Kidney (tissue), 13 donors: ENCODE measurements at regions not wholly inside any gene's neighbourhood (a gene's known extent, or its start where the extent isn't known, plus 50 kb on each side); places are given as distances from the start of the nearest gene placed in this dataset.

Experiments
- DNase-seq, 5 donors: peaks; one replicate each; pipeline ENCODE4 v3.0.0-alpha.2; 2013 to 2020
- FAIRE-seq: peaks from 2 replicates; lab custom pipeline; 2012; peaks lifted over from hg19 to GRCh38; lab: Jason Lieb, UNC
- H3K27ac ChIP-seq, 2 donors: one replicate each; pipeline ENCODE4 v1.7.0; 2013; ENCODE audit warnings: low read depth in 2 of 2, low read length in 2 of 2, inconsistent platforms in 1 of 2
- H3K27me3 ChIP-seq: one replicate; pipeline ENCODE4 v1.7.1; 2013; ENCODE audit warnings: low read length, inconsistent platforms; ENCODE audit not compliant: control insufficient read depth, insufficient read depth
- H3K36me3 ChIP-seq, 3 donors: one replicate each; pipeline versions ENCODE4 v1.7.0 to v1.7.1; 2013; ENCODE audit warnings: low read length in 3 of 3, control low read depth in 1 of 3, inconsistent platforms in 1 of 3; ENCODE audit not compliant: insufficient read depth in 3 of 3, control insufficient read depth in 2 of 3
- H3K4me1 ChIP-seq, 3 donors: one replicate each; pipeline versions ENCODE4 v1.7.0 to v1.7.1; 2013; ENCODE audit warnings: low read length in 3 of 3, inconsistent platforms in 1 of 3, low read depth in 1 of 3; ENCODE audit not compliant: control insufficient read depth in 2 of 3, insufficient read depth in 2 of 3
- H3K4me3 ChIP-seq, 3 donors: one replicate each; pipeline versions ENCODE4 v1.7.0 to v1.8.1; 2013; ENCODE audit warnings: low read length in 3 of 3, control low read depth in 1 of 3, inconsistent platforms in 1 of 3
- H3K9ac ChIP-seq, 3 donors: one replicate each; pipeline versions ENCODE4 v1.7.0 to v1.7.1; 2013; ENCODE audit warnings: low read length in 3 of 3, control low read depth in 1 of 3, inconsistent platforms in 1 of 3
- H3K9me3 ChIP-seq, 3 donors: one replicate each; pipeline versions ENCODE4 v1.7.0 to v1.7.1; 2013; ENCODE audit warnings: low read length in 3 of 3, control low read depth in 1 of 3, inconsistent platforms in 1 of 3; ENCODE audit not compliant: control insufficient read depth in 2 of 3, insufficient read depth in 1 of 3
- intact Hi-C: fragments of 100-400 bp; cut with DNase I; formaldehyde crosslinking; loops from one replicate; pipeline ENCODE4 v1.11.1; 2022
- TF ChIP-seq, protein P1 (sequence below): IDR thresholded peaks from 3 replicates; pipeline ENCODE4 v1.5.1; 2012; ENCODE audit warnings: mild to moderate bottlenecking, moderate library complexity, borderline replicate concordance; ENCODE audit not compliant: insufficient read depth; ENCODE audit errors: extremely low read depth
- donor health status: control.
- donor health status: control.
- donor health status: control.
- donor health status: control.
- donor health status: control.
- donor health status: DM: yes; HTN: yes; CAD: no.
- donor health status: Normal renal cell carcinoma (clear cell type).

DNA sequence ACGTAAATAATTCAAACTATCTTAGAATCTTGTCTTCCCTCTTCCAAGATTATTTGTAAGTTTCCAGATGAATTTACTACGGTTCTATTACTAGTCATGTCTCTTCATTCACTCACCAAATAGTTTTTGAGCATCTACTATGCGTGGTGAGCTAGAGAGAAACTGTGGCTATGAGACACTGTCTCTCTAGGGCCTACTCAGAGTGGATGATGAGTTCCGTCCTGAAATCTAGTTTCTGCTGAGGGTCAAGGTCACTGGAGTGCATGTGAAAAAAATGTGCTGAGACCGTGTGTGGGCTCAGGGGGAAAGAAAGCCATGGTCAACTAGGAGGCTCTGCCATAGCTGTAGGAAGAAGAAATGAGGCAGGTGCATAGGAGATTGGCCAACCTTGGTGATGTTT is 320.2 kb upstream of the GATB start:
- H3K27ac ChIP-seq, result no peak overlapping the region
- intact Hi-C loops, result no loop called here
- H3K4me1 ChIP-seq, result peaks cover 0 to 2% (median 0%) of the 10 kb centered on the region in 3 donors
- no peaks in the 10 kb centered on the region for H3K9me3 ChIP-seq
- TF ChIP-seq, protein P1, sequence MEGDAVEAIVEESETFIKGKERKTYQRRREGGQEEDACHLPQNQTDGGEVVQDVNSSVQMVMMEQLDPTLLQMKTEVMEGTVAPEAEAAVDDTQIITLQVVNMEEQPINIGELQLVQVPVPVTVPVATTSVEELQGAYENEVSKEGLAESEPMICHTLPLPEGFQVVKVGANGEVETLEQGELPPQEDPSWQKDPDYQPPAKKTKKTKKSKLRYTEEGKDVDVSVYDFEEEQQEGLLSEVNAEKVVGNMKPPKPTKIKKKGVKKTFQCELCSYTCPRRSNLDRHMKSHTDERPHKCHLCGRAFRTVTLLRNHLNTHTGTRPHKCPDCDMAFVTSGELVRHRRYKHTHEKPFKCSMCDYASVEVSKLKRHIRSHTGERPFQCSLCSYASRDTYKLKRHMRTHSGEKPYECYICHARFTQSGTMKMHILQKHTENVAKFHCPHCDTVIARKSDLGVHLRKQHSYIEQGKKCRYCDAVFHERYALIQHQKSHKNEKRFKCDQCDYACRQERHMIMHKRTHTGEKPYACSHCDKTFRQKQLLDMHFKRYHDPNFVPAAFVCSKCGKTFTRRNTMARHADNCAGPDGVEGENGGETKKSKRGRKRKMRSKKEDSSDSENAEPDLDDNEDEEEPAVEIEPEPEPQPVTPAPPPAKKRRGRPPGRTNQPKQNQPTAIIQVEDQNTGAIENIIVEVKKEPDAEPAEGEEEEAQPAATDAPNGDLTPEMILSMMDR, result no peak
- no peaks in the 10 kb centered on the region for H3K36me3 ChIP-seq
- no peak for FAIRE-seq
- H3K9ac ChIP-seq, result no peak overlapping the region
- H3K27me3 ChIP-seq, result no peaks in the 10 kb centered on the region
- no peak overlapping the region for H3K4me3 ChIP-seq
- no peak for DNase-seq

DNA sequence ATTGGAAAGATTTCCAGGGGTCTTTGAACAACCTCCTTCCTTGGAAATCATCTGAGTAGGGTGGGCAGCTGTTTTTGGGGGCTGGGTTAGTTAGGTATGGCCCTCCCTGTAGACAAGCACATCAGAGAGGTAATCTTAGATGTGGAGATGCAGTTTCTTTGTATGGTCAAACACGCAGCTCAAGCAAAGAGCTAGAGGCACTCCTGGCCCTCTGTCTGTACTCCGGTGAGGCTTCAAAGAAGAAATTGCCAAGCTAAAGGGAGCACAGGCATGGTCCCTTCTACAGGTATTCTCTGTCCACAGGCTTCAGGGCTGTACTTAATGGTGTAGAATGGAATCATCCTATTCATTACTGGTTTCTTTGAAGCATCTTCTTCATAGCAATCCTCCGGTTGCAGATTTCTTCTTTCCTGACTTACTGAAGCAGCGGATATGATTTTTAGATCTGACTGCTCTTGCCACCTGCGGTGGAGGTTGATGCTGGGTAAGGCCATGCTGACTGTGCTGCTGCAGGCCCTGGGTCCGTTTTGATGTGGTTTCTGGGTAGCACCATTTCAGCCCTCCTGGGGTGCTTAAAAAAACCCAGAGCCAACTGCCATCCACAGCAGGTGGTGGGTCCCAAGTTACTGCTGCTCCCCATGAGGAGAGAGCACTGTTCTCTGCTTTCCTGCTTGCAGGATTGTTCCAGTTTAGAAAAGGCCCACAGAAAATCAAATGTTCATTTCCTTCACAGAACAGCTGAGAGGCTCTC is 318.9 kb upstream of the GATB start:
- no peak overlapping the region for H3K9ac ChIP-seq
- TF ChIP-seq, protein P1, result no peak
- DNase-seq (no peak), FAIRE-seq (no peak)
- H3K27me3 ChIP-seq, result no peaks in the 10 kb centered on the region
- H3K36me3 ChIP-seq, result no peaks in the 10 kb centered on the region
- intact Hi-C loops, result no loop called here
- peaks cover 0 to 2% (median 0%) of the 10 kb centered on the region in 3 donors for H3K4me1 ChIP-seq
- H3K4me3 ChIP-seq, result no peak overlapping the region
- no peaks in the 10 kb centered on the region for H3K9me3 ChIP-seq
- no peak overlapping the region for H3K27ac ChIP-seq

DNA sequence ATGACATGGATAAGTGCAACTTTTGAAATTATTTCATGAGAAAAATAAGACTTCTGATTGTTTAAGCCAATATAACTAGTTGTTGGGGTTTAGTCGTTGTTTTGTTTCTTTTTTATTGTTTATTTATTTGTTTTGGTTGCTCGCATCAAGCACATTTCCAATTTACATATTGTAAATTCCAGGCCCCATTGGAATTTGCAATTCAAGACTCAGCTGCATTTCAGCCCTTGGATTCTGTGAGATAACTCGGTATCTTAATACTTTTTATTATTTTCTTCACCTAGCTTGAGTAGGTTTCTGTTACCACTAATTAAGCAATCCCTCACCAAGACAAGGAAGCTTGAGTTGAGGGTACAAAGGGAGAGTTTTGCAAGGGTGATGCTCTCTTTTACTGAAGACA is 318.3 kb upstream of the GATB start:
- no peaks in the 10 kb centered on the region for H3K36me3 ChIP-seq
- H3K9me3 ChIP-seq, result no peaks in the 10 kb centered on the region
- intact Hi-C loops, result no loop called here
- H3K27me3 ChIP-seq, result no peaks in the 10 kb centered on the region
- TF ChIP-seq, protein P1, result no peak
- no peak overlapping the region for H3K4me3 ChIP-seq
- no peak for FAIRE-seq
- no peak for DNase-seq
- H3K27ac ChIP-seq, result no peak overlapping the region
- H3K9ac ChIP-seq, result no peak overlapping the region
- H3K4me1 ChIP-seq, result peaks cover 0 to 2% (median 0%) of the 10 kb centered on the region in 3 donors
